KMS-11 (cell line): ENCODE measurements at regions not wholly inside any gene's neighbourhood (a gene's known extent, or its start where the extent isn't known, plus 50 kb on each side); places are given as distances from the start of the nearest gene placed in this dataset.

Source experiments
- H2AFZ ChIP-seq: fragments of 200-600 bp; sonication (generic); 2 replicates; pipeline ENCODE4 v1.6.1; 2016; ENCODE audit warnings: antibody characterized with exemption, mixed run types, low read depth
- H3K27ac ChIP-seq: fragments of 200-600 bp; sonication (generic); 2 replicates; pipeline ENCODE4 v1.6.1; 2016; ENCODE audit warnings: mild to moderate bottlenecking, mixed run types
- H3K27me3 ChIP-seq: fragments of 200-600 bp; sonication (generic); 2 replicates; pipeline ENCODE4 v1.6.1; 2017; ENCODE audit warnings: mild to moderate bottlenecking, low read depth, mixed run types, moderate library complexity; ENCODE audit not compliant: insufficient read depth
- H3K36me3 ChIP-seq: fragments of 200-600 bp; sonication (generic); 2 replicates; pipeline ENCODE4 v1.6.1; 2017; ENCODE audit warnings: mild to moderate bottlenecking, mixed run types; ENCODE audit not compliant: insufficient read depth
- H3K4me1 ChIP-seq: fragments of 200-600 bp; sonication (generic); 2 replicates; pipeline ENCODE4 v1.6.1; 2016; ENCODE audit warnings: mild to moderate bottlenecking, low read depth, mixed run types; ENCODE audit not compliant: poor library complexity, severe bottlenecking
- H3K4me2 ChIP-seq: fragments of 200-600 bp; sonication (generic); 2 replicates; pipeline ENCODE4 v1.7.0; 2016; ENCODE audit warnings: mild to moderate bottlenecking, mixed run types
- H3K4me3 ChIP-seq: fragments of 200-600 bp; sonication (generic); IDR thresholded peaks from 2 replicates; pipeline ENCODE4 v1.6.1; 2017; ENCODE audit warnings: low read depth, low read length, mixed read lengths; ENCODE audit not compliant: insufficient read depth
- H3K79me2 ChIP-seq: fragments of 200-600 bp; sonication (generic); 2 replicates; pipeline ENCODE4 v1.6.1; 2016; ENCODE audit warnings: low read depth, mixed run types; ENCODE audit not compliant: insufficient read depth
- H3K9ac ChIP-seq: fragments of 200-600 bp; sonication (generic); 2 replicates; pipeline ENCODE4 v1.6.1; 2016; ENCODE audit warnings: mild to moderate bottlenecking, mixed run types
- H4K20me1 ChIP-seq: fragments of 200-600 bp; sonication (generic); 2 replicates; pipeline ENCODE4 v1.6.1; 2016; ENCODE audit warnings: mild to moderate bottlenecking, mixed run types; ENCODE audit not compliant: insufficient read depth
- CTCF ChIP-seq: fragments of 200-600 bp; sonication (generic); conservative IDR thresholded peaks from 2 replicates; pipeline ENCODE4 v1.6.1; 2017; ENCODE audit warnings: low read depth, mild to moderate bottlenecking, antibody characterized with exemption, low read length, moderate library complexity, mixed read lengths

GRCh38 chr9:12191630-12192029 lies 501.6 kb upstream of the TYRP1 start:
- Histone ChIP-seq H2AFZ (no peak overlapping the region), H3K4me1 (no peaks in the 10 kb centered on the region), H3K36me3 (no peaks in the 10 kb centered on the region), H3K27me3 (no peaks in the 10 kb centered on the region), H3K4me3 (no peak overlapping the region), H4K20me1 (no peaks in the 10 kb centered on the region), H3K79me2 (no peaks in the 10 kb centered on the region), H3K4me2 (no peak overlapping the region), H3K9ac (no peak overlapping the region), H3K27ac (no peak overlapping the region)
- TF ChIP-seq CTCF, result no peak

DNA sequence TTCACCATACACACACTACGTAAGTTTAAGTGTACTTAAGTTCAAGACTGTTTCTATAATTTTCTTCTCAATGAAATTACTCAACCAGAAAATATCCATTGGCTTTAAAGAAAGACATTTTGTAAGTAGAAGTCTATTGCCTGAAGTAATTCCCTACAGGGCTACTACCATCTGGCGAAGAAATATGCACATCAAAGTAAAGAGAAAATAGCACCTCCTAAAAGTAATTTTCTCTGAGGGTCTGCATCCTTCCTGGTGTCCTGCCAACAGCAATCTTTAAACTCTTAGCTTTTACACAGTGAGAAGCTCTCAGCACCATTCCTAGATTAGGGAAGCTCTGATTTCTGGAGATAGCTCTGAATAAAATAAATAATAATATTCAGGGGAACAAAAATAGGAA lies 498.5 kb upstream of the TYRP1 start:
- no peak for TF ChIP-seq CTCF
- Histone ChIP-seq H2AFZ (no peak overlapping the region), H3K4me3 (no peak overlapping the region), H4K20me1 (no peaks in the 10 kb centered on the region), H3K36me3 (no peaks in the 10 kb centered on the region), H3K4me1 (no peaks in the 10 kb centered on the region), H3K79me2 (no peaks in the 10 kb centered on the region), H3K9ac (no peak overlapping the region), H3K27ac (no peak overlapping the region), H3K4me2 (no peak overlapping the region), H3K27me3 (no peaks in the 10 kb centered on the region)

- Histone ChIP-seq H2AFZ (no peak overlapping the region), H3K9ac (no peak overlapping the region), H4K20me1 (no peaks in the 10 kb centered on the region), H3K36me3 (no peaks in the 10 kb centered on the region), H3K27ac (no peak overlapping the region), H3K27me3 (no peaks in the 10 kb centered on the region), H3K4me1 (no peaks in the 10 kb centered on the region), H3K4me2 (no peak overlapping the region), H3K4me3 (no peak overlapping the region), H3K79me2 (no peaks in the 10 kb centered on the region)
- TF ChIP-seq CTCF, result no peak
Observed at GRCh38 chr9:12195456-12195855, 497.7 kb upstream of the TYRP1 start.

DNA sequence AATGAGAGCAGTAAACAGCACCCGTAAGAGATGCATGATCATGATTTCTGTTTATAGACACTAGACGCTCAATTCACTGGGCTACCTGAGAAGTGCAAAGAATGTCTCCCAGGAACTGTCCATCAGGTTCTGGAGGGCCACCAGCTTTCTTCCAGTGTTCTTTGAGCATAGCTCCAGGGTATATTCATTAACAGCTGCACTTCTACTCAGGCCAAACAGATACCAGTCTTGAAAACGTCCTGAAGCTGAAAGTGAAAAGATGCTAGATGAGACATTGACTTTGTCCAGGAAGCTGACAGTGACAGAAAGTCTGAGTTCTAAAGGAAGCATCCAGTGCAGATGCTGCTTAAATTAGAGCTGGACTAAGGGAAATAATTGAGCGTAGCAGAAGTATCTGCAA lies 488.7 kb upstream of the TYRP1 start:
- H3K9ac ChIP-seq, result no peak overlapping the region
- H3K27me3 ChIP-seq, result no peaks in the 10 kb centered on the region
- H2AFZ ChIP-seq, result no peak overlapping the region
- no peak overlapping the region for H3K4me3 ChIP-seq
- no peak overlapping the region for H3K27ac ChIP-seq
- no peak for TF ChIP-seq CTCF
- no peaks in the 10 kb centered on the region for H3K79me2 ChIP-seq
- H3K4me1 ChIP-seq, result no peaks in the 10 kb centered on the region
- no peak overlapping the region for H3K4me2 ChIP-seq
- no peaks in the 10 kb centered on the region for H3K36me3 ChIP-seq
- no peaks in the 10 kb centered on the region for H4K20me1 ChIP-seq

GRCh38 chr9:12212860-12213259 lies 480.3 kb upstream of the TYRP1 start:
- Histone ChIP-seq H3K4me3 (no peak overlapping the region), H3K79me2 (no peaks in the 10 kb centered on the region), H3K27me3 (no peaks in the 10 kb centered on the region), H2AFZ (no peak overlapping the region), H3K36me3 (no peaks in the 10 kb centered on the region), H3K4me1 (no peaks in the 10 kb centered on the region), H3K4me2 (no peak overlapping the region), H3K9ac (no peak overlapping the region), H3K27ac (no peak overlapping the region), H4K20me1 (no peaks in the 10 kb centered on the region)
- no peak for TF ChIP-seq CTCF
